NB4 (cell line): ENCODE measurements at regions not wholly inside any gene's neighbourhood (a gene's known extent, or its start where the extent isn't known, plus 50 kb on each side); places are given as distances from the start of the nearest gene placed in this dataset.

Experiments
- DNase-seq: peaks from one replicate; pipeline ENCODE4 v3.0.0; 2010; ENCODE audit warnings: low read depth
- H3K4me3 ChIP-seq: one replicate; pipeline ENCODE4 v1.5.1; 2011; ENCODE audit warnings: mild to moderate bottlenecking, low read depth, low read length, moderate library complexity
- MAX ChIP-seq: IDR thresholded peaks from 2 replicates; pipeline ENCODE4 v1.6.1; 2011; ENCODE audit warnings: low read depth, low read length
- MYC ChIP-seq: IDR thresholded peaks from 2 replicates; pipeline ENCODE4 v1.6.1; 2011; ENCODE audit warnings: low read depth, low read length
- POLR2A ChIP-seq: IDR thresholded peaks from 2 replicates; pipeline ENCODE4 v1.6.1; 2011; ENCODE audit warnings: mild to moderate bottlenecking; ENCODE audit not compliant: insufficient read length; ENCODE audit errors: extremely low read depth
- TF ChIP-seq, protein P1 (sequence below): IDR thresholded peaks from one replicate; pipeline ENCODE4 v1.5.1; 2012; ENCODE audit warnings: low read depth, low read length

GRCh38 chr4:19774690-19775256 lies 476.9 kb upstream of the SLIT2 start:
- no peak overlapping the region for H3K4me3 ChIP-seq
- DNase-seq: no peak
- no peak for TF ChIP-seq MAX
- TF ChIP-seq, protein P1, sequence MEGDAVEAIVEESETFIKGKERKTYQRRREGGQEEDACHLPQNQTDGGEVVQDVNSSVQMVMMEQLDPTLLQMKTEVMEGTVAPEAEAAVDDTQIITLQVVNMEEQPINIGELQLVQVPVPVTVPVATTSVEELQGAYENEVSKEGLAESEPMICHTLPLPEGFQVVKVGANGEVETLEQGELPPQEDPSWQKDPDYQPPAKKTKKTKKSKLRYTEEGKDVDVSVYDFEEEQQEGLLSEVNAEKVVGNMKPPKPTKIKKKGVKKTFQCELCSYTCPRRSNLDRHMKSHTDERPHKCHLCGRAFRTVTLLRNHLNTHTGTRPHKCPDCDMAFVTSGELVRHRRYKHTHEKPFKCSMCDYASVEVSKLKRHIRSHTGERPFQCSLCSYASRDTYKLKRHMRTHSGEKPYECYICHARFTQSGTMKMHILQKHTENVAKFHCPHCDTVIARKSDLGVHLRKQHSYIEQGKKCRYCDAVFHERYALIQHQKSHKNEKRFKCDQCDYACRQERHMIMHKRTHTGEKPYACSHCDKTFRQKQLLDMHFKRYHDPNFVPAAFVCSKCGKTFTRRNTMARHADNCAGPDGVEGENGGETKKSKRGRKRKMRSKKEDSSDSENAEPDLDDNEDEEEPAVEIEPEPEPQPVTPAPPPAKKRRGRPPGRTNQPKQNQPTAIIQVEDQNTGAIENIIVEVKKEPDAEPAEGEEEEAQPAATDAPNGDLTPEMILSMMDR: no peak
- TF ChIP-seq POLR2A: no peak
- TF ChIP-seq MYC: no peak

GRCh38 chr4:19772581-19772980 lies 479.1 kb upstream of the SLIT2 start:
- no peak overlapping the region for H3K4me3 ChIP-seq
- DNase-seq: no peak
- TF ChIP-seq, protein P1: no peak
- TF ChIP-seq POLR2A (no peak), MAX (no peak), MYC (no peak)

GRCh38 chr4:19756661-19757060 lies 495.0 kb upstream of the SLIT2 start:
- DNase-seq: peak; percentile 25
- no peak for TF ChIP-seq MAX
- no peak overlapping the region for H3K4me3 ChIP-seq

GRCh38 chr4:19752599-19752998 lies 499.1 kb upstream of the SLIT2 start:
- no peak overlapping the region for H3K4me3 ChIP-seq
- DNase-seq: no peak
- TF ChIP-seq, protein P1: no peak
- TF ChIP-seq MAX (no peak), POLR2A (no peak), MYC (no peak)

DNA sequence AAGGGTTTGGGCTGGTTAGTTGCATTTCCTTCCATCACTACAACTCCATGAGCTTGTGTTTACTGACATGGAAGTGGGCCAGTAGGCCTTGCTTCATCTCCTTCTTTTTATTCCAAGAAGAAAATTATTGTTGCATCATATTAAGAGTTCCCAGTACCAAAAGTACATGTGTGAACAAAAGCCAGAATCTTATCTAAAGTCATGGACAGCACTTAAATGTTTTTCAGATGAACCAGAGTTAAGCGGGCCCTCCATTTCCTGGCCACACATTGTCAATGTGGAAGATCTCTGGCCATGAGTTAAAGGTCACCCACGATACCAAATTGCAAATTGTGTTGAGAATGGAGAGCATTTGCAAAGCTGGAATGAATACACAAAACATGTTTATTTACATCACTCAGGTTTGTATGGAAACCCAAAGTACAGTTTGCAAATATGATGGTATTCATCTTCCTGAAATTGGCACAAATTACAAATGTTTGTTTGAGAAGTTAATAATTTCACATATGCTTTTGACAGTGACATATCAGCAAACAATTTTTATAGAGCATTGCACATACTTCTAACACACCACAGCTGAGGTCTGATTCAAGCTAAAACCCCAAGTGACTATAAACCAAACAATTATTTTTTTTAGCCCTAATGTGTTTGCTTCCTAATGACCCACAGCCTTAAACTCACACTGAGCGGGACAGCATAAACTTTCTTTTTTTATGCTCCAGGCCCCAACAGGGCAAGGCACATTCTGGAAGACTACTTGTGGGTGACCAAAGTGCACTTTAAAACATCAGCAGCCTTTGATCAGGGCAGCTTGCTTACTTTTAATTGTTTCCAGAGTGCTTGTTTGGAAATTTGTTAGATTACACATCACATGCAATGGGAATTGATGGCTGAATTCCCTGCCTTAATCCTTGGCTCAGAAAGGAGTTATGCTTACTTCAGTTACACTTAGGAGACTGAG lies 502.9 kb upstream of the SLIT2 start:
- DNase-seq: no peak

More for the DNA sequence above, 502.9 kb upstream of the SLIT2 start:
- H3K4me3 ChIP-seq: no peak overlapping the region
- TF ChIP-seq POLR2A (no peak), MAX (no peak), MYC (no peak)
- TF ChIP-seq, protein P1: no peak
